HG02981 (cell line): ENCODE measurements at regions not wholly inside any gene's neighbourhood (a gene's known extent, or its start where the extent isn't known, plus 50 kb on each side); places are given as distances from the start of the nearest gene placed in this dataset.
A peak's percentile ranks its signal among the peaks of the same experiment; 100 is the strongest.

Source experiments
- ATAC-seq: cut with Tn5 transposase; IDR thresholded peaks from one replicate; pipeline ENCODE4 v1.9.1; 2021; ENCODE audit warnings: mild to moderate bottlenecking, moderate library complexity; ENCODE audit not compliant: unreplicated experiment

DNA sequence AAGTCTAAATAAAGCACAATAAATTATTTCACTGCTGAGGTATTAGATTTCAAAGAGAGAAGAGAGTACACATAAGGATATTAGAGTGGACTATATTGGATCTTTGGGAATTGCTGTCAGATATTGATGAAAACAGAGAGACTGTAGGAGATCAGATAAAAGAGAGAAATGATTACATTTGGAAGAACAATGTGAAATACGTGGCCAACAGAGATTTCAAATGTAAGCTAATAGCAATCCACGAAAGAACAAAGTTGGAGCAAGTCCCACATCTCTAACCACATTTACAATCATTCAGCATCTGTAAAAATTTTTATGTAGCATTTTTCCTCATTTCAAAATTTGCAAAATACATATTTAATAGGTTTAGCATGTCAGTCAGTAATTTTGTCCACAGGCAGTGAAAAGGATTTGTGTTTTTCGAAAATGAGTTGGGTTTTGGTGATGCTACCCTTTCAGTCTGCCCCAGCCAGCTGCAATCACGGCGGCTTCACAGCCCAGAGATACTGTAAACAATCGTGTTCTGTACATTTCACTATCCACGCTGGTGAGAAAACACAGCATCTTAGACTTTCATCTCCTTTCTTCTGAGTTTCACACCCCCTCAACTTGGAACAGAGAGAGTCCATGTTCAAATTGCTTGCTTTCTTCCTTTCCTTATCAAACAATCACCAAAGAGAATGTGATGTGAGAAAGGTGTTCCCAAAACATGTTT lies 209.1 kb upstream of the LYPLAL1 start:
- ATAC-seq, result no peak

DNA sequence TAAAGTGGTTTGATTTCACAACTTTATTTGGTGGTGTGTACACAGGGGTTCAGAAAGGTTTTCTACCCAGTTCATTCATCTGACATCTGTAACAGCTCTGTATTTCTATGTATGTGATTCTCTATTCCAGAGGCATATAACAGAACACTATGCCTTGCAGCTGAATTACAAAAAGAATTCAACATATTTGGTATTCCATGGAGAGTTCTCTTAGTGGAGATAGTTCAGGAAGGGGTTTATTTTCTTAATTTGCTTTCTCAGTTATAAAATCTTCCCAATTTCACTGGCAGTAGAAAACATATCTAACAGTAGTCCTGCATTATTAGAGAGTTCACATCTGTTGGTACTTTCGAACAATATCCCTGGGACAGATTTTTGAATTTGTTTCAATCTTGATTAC lies 207.9 kb upstream of the LYPLAL1 start:
- no peak for ATAC-seq

DNA sequence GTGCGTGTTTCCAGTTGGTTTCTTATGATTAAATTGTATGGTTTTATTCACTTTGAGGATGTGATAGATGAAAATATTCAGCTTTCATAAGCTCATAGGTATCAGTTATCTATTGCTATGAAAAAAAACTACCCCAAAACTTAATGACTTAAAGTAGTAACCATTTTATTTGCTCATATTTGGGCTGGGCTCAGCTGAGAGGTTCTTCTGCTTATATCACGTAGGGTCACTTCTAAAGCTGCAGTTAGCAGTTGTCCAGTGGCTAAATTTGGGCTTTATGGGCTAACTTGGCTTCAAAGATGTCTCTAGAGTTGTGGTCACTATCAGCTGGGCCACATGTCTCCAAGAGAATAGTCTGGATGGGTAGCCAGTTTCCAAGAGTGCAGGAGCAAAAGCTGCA lies 206.4 kb upstream of the LYPLAL1 start:
- no peak for ATAC-seq

DNA sequence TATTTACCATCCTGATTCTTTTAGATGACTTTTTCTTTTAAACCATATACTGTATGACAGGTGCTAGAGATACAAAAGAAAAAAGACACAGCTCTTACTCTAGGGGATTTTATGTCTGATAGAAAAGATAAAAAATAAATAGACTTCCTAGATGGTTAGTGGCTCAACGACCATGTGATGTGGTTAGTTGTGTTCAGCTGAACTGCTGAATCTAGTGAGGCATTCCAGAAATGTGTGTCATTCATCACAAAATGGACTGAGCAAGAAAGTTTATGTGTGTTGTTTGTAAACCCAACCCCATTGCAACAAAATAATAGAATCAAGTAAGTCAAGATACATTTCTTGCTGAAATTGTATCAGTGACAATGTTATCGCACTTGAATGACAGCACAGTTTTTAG lies 205.8 kb upstream of the LYPLAL1 start:
- ATAC-seq, result no peak

DNA sequence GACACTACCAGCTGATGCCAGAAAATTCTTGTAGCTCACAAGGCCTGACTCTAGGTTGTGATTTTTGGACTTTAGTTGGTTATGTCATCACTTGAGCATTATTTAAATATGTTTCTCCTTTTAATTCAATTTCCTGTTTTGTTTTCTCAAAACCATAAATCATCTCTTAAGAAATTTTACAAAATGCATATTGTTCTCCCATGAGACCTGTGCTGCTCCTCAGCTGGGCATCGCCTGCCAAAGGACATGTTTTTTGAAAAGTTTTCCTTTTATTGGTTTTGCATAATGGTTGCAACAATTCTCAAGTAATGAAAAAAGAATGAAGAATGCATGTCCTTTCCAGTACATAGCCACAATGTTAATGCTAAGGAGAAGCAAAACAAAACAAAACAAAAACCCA lies 204.7 kb upstream of the LYPLAL1 start:
- ATAC-seq, result no peak

DNA sequence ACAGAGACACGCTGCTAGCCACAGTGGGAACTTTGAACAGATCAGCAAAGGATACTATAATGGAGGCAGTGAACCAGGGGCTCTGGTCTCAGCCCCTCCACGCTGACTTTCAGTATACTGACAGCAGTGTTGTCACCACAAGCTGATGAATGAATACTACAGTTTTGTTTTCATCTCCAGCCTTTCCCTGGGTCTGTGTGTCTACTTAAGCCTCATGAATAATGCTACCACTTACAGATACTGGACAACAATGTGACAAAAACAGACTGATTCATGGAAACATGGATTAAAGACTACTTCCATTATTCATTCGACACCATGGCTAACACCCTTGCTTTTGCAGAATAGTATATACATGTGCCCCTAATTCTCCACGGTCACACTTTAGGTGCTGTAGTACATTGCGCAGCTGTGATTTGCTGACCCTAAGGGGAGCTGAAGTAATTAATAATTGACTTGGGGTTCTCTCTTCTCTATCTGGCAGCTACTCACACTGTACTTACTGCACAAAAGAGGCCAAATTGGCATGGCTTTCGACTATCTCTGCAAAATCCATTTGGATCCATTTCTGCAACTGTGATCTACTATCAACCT lies 203.2 kb upstream of the LYPLAL1 start:
- no peak for ATAC-seq

DNA sequence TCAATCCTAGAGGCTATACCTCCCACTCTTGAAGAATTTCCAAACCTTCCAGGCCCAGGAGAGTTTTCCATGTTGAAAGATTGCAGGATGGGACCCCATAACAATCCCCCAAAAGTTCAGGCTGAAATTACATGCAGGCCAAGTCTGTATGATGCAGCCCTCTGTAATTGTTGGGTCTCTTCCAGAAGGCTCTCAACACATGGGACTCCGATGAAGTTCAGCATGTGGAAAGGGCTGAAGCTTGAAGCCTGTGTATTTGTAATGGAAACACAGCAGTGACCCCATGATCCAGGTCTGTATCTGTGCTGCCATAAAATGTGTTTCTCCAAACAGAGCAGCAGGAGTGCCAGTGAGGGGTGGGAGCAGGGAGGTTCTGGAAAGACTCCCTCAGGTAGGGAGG lies 202.5 kb upstream of the LYPLAL1 start:
- no peak for ATAC-seq

DNA sequence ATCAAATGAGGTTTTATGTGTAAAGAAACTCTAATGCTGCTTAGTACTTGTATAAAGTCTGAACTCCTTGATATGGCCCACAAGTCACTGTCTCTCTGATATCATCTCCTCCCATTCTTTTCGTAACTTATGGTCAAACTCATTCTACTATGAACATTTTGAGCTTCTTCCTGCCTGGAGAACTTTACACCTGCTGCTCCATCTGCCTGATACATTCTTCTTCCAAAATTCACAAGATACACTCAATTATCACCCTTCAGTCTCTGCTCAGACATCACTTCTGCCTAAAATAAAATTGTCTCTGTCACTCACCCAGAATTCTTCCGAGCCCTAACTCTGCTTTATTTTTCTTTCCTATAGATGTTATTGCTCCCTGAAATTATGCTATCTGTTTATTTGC lies 192.8 kb upstream of the LYPLAL1 start:
- ATAC-seq, result no peak

DNA sequence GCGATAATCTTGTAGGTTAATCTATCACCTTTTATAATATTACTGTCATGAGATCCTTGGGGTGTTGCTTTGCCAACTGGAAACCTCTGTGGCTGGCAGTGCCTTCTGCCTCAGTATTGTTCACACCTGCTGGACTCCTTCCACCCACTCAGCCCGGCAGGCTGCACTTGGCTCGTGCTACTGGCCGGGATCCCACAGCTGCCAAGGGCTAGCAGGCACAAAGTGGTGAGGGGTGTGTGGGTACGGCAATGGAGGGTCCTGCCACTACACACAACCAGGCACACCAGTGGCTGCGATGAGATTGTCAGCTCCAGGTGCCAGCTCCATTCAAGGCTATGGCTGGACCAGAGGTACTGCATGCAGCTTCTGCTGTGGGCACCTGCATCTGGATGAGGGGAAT lies 191.2 kb upstream of the LYPLAL1 start:
- ATAC-seq, result no peak

DNA sequence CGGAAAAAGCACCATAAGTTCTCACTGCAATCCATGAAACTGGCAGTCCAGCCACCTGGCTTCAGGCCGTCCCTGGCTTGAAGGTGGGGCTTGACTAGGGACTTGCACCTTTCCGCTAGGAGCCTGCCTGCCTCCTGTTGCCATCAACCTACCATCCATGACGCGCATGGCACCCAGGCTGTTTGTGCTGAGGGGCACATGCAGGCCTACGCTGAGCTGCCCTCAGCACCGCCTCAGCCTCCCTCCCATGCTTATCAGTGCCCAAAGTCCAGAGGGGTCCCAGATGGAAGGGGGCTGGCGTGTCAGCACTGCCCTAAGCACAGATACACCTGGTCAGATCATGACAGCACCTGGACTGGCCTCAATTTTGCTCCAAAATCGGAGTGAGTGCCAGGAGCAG lies 190.2 kb upstream of the LYPLAL1 start:
- ATAC-seq, result peak; percentile 8

DNA sequence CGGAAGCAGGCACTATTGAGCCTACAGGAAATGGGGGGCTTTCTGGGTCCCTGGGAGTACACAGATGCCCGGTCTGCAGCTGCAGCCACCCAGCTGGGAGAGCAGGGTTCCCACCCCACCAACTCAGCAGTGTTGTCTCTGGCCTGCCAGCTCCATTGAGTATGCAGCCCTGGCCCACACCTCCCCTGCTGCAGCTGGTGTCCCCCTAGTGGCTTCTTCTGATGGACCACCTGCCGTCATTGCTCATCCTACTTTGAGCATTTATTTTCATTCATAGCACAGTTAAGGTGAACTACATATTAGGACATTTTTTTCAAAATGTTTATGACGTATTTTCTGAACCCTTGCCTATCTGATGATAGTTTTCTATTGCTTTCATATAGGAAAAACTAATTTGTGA lies 189.8 kb upstream of the LYPLAL1 start:
- peak; percentile 51 for ATAC-seq

DNA sequence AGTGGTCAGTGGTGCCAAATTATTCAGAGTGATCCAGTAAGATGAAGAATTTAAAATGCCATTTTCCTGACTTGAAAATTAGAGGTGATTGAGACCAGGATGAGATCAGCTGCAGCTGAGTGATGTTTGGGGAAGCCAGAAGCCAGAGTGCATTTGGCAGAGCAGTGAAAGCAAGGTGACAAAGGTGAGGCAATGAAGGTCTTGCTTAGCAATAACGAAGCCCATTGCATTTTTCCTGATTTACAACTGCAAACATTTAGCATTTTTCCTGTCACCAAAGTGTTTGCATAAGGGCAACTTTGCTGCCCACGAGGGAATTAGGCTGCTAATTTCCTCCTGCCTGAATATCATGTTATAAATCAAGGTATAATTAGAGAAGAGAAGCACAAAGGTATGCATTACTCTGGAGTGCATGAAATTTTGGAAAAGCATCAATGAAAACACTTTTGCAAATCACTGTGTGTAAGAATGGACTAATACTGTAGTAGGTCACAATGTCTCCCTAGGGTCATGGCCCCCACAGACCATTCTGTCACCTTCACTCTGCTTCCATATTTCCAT lies 188.2 kb upstream of the LYPLAL1 start:
- no peak for ATAC-seq

DNA sequence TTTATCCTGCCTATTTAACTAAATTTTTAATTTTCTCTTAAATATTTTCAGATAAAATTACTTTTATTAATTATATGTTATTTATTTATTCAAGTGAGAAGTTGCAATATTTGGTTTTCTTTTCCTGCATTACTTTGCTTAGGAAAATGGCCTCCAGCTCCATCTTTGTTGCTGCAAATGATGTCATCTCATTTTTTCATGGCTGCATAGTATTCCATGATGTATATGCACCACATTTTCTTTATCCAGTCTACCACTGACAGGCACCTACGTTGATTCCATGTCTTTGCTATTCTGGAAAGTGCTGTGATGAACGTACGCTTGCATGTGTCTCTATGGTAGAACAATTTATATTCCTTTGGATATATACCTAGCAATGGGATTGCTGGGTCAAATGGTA lies 186.9 kb upstream of the LYPLAL1 start:
- no peak for ATAC-seq

DNA sequence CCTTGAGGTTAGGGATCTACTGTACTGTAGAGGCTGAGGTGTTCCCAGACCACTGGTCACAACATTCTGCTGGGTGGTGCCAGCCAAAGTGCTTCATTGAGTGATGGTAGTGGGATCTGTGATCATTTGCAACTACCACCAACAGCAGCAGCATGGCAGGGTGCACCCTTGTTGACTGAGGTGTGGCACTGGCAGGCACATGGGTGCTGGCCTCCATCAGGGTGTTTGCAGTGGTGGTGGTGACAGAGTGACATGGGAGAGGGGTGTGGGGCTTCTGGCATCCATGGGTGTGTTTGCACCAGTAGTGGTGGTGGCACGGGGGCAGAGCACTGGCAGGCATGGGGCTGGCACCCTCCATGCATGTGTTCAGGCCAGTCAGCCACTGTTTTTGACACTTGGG lies 183.7 kb upstream of the LYPLAL1 start:
- no peak for ATAC-seq

DNA sequence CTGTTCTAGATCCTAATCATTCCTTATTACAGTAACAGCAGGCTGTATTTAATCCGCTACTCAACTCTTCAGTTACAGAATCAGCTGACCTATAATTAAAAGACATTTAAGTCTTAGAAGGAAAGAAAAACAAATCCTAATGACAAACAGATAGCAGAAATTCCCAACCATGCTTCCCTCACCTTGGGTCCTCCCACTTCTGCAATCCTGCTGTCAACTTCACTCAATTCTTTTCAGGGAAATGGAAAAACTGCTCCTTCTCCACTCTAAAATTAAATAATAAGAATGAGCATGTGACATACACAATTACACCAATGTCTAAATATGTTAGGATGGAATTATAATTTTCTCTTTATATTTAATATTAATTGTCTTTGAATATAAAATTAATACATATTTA lies 182.6 kb upstream of the LYPLAL1 start:
- no peak for ATAC-seq

DNA sequence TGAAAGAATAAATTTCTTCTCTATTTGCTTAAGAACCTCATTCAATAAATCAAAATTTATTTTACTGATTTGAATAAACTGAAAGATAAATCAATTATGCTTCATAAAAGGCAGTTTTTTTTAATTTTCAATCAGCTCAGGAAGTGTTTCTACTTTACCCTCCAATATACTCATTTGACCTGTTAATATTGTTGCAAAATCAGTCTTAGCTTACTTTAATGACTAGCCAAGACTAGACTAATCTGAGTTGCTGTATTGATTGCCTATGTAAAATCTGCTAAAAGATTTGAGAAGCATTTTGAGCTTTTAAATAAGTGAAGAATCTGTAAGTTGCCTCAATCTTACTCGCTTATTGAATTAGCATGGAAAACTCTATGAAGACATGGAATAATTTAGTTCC lies 179.1 kb upstream of the LYPLAL1 start:
- no peak for ATAC-seq

DNA sequence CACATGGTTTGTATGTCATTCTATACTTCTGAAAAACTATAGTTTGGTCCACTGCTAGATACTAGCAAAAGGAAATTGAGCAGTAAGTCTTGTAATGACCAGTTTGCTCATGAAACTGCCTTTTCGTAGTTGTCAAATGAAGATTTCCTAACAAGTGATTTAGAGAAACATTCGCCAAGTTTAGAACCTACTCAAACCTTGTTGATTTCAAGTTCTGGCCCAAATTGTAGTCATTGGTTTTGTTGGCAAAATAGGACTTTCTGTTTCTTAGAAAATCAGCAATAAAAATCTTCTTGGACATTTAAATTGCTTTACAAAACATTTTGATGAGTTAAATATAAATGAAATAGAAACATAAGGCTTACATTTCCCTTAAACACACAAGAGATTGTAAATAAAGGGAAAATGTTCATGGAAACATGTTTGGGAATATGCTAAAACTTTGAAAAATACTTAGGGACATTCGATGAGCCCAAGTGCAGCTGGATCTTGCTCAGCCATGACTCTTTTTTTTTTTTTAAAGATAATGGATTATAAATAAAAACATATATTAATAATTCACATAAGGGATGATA lies 178.5 kb upstream of the LYPLAL1 start:
- ATAC-seq, result no peak

DNA sequence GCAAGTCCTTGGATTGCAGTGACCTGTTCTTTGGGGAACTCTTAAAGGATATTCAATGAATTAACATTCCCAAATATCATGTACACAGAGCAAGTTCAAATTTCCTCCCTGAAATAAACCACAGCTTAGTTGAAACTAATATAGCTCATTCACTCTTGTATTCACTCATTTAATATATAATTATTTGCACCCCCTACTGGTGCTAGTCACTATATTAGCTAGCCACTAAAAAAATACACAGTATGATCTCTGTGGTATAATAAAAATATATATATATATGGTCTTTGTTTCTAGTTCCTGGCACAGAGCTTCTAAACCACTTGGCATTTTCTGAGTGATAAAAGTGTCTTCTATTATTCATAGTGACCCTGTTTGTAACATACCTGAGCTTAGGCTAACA lies 177.3 kb upstream of the LYPLAL1 start:
- ATAC-seq, result no peak

DNA sequence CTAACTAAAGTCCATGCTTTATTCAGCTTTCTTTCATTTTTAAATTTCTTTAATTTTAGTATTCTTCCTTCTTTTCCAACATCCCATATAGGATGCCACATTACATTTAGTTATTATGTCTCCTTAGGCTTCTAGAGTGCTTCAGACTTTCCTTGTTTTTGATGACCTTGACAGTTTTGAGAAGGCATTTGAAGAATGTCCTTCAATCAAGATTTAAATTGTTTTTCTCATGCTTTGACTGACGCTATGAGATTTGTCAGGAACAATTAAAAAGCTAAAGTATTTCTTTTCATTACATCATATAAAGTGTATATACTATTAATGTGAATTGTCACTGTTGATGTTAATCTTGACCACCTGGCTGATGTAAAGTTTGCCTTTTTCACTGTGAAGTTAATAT lies 173.7 kb upstream of the LYPLAL1 start:
- no peak for ATAC-seq

DNA sequence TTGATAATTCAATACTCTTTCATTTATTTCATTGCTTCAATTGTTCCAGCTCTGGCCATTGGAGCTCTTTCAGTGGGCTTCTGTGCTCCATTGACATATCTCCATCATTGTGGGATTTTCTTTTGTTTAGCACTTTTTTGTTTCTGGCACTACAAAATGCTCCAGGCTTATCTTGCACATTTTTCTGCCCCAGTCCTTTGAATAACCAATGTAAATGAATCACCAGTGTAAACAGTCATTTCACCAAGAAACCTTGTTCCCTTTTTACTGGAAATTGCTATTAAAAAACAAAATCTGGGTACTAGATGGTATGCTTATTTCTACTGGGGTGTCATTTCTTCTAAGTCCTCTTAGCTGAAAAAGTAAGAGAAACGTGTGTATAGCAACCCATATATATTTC lies 173.0 kb upstream of the LYPLAL1 start:
- no peak for ATAC-seq

DNA sequence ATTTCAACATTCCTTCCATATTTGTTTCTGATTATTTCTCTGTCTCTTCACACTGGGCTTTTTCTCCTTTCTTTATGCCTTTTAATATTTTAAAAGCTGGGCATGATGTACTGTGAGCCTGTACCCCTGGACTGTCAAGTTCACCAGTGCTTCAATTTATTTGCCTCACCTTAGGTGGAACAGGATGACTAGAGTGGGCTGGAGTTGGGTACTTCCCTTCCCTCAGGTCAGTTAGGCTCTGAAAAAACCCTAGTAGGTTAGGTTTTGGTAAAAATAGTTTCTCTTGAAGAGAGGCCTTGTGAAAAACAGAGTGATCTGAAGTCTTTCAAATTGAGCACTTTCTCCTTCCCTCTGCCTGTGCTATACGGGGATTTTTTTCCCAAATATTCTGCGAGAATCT lies 163.0 kb upstream of the LYPLAL1 start:
- ATAC-seq, result no peak

DNA sequence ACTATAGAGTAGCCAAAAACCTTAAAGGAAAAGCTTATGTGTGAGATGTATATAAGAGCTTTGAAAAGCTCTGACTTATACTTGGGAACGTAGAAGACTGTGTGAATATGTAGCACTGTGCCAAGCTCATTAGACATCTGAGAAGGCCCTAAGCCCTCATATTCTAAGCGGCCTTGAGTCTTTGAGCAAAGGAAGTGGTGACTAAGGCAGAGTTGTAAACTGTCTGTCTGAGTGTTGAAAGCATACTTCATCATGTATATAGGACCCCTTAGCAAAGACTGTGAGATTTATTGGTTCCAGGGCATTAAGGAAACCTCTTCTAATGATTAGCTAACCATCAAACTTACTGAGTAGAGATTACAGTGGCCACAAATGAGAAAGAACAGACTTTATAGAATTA lies 153.3 kb upstream of the LYPLAL1 start:
- ATAC-seq, result no peak
